Posterior vena cava (tissue), 2 donors: ENCODE measurements at regions not wholly inside any gene's neighbourhood (a gene's known extent, or its start where the extent isn't known, plus 50 kb on each side); places are given as distances from the start of the nearest gene placed in this dataset.

Experiments
- DNase-seq: peaks from one replicate; pipeline ENCODE4 v3.0.0-alpha.2; 2020; ENCODE audit warnings: low spot score
- intact Hi-C, 2 donors: fragments of 100-400 bp; cut with DNase I; formaldehyde crosslinking; loops; one replicate each; pipeline versions ENCODE4 v1.14.1 to v1.14.2; 2022 to 2023
- donor health status: DM: yes; HTN: yes; CAD: no.
- donor health status: DM: yes; HTN: yes; CAD: no.

DNA sequence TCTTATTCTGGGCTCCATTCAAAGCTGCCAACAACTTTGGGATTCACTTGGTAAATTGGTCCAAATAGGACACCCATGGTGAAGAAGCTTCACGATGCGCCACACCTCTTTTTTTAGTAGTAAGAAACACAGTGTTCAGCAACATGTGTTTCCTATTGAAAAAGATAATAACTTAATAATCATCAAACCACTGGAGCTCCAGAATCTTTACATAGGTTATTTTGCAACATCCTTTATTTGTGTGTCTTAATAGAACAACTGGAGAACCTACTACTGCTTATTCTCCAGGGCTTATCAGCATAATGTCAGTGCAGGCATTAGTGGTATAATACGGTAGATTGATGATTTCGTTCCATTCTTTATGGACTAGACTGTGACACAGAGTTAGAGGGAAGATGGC, 63.3 kb upstream of the DAPK1 start:
- intact Hi-C loops = no loop called here

GRCh38 chr9:87435189-87435880, 62.3 kb upstream of the DAPK1 start:
- DNase-seq = no peak
- intact Hi-C loops = no loop called here

More for the DNA sequence above, 63.3 kb upstream of the DAPK1 start:
- DNase-seq = no peak

DNA sequence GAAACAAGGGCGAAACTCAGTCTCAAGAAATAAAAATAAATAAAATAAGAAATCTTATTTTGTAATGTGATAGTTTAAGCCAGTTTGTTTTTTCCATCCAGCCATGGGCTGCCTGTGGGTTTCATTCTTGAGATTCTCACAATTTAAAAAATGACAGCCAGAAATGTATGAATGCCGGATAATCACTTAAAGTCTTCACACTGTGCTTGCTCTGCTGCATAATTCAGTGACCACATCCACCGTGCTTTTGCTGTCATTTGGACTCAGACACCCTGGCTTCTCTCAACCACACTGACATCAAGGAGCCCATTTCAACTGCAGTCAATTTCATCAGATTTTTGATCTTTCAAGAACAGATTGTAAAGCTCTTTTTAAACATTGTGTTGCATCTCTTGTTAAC, 61.0 kb upstream of the DAPK1 start:
- no peak for DNase-seq
- intact Hi-C loops = no loop called here

DNA sequence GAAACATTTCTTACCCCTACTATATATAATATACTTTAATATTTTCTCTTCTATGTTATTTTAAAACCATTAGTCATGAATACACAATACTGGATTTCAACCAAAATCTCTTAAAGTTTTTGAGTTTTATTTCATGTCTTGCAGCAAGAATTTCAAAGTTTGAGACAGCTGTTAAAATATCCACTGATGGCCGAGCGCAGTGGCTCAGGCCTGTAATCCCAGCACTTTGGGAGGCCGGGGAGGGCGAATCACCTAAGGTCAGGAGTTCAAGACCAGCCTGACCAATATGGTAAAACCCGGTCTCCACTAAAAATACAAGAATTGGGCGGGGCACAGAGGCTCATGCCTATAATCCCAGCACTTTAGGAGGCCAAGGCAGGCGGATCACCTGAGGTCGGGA, 59.7 kb upstream of the DAPK1 start:
- DNase-seq = no peak
- intact Hi-C loops = no loop called here

DNA sequence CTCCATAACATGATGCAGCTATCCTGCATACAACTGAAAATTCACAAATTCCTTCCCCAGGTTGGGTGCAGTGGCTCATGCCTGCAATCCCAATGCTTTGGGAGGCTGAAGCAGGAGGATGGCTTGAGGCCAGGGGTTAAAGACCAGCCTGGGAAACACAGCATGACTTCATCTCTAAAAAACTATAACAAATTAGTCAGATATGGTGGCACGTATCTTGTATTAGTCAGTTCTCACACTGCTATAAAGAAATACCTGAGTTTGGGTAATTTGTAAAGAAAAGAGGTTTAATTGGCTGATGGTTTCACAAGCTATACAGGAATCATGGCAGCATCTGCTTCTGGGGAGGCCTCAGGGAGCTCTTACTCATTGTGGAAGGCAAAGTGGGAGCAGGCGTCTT, 56.4 kb upstream of the DAPK1 start:
- intact Hi-C loops = no loop called here
- no peak for DNase-seq

- DNase-seq = no peak
- intact Hi-C loops = no loop called here
These were observed 55.2 kb upstream of the DAPK1 start for GRCh38 chr9:87442451-87442850.

GRCh38 chr9:87443006-87443405, 54.7 kb upstream of the DAPK1 start:
- no peak for DNase-seq
- intact Hi-C loops = no loop called here

GRCh38 chr9:87443461-87443860, 54.2 kb upstream of the DAPK1 start:
- intact Hi-C loops = no loop called here
- DNase-seq = no peak

DNA sequence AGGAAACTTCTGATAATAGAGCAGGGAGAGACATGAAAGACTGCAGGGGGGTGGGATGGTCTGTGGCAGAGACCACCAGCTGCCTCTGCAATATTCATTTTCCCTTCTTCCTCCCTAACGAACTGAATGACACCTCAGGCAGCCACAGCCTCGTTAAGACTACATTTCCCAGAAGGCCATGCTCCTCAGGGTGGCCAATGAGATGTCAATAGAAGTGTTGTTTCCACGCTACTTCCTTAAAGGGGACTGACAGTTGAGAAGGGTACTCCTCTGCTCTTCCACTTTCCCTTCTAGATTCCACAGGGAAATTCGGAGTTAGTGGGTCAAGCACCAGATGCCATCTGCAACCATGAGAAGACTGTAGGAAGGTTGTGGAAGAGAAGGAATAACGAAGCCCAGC, 52.0 kb upstream of the DAPK1 start:
- intact Hi-C loops = no loop called here
- DNase-seq = no peak

GRCh38 chr9:87446527-87446926, 51.1 kb upstream of the DAPK1 start:
- intact Hi-C loops = no loop called here
- DNase-seq = no peak

GRCh38 chr9:87447547-87448432, 49.9 kb upstream of the DAPK1 start:
- intact Hi-C loops = no loop called here
- no peak for DNase-seq
